Activated CD4-positive, alpha-beta T cell treated with anti-CD3 and anti-CD28 coated beads for 36 hours (primary cell): ENCODE measurements at regions not wholly inside any gene's neighbourhood (a gene's known extent, or its start where the extent isn't known, plus 50 kb on each side); places are given as distances from the start of the nearest gene placed in this dataset.

Source experiments
- ATAC-seq: fragments of 200-7000 bp; cut with Tn5 transposase; one replicate; pipeline ENCODE4 v1.10.0; 2021; ENCODE audit warnings: mild to moderate bottlenecking, moderate library complexity
- CTCF ChIA-PET: fragments of 350-600 bp; sonication (Branson Sonifier 250); formaldehyde crosslinking; loops from one replicate; lab custom pipeline; 2021; ENCODE audit warnings: antibody characterized with exemption; lab: Charles Lee
- POLR2A ChIA-PET: fragments of 350-600 bp; sonication (Branson Sonifier 250); formaldehyde crosslinking; loops from one replicate; lab custom pipeline; 2021; ENCODE audit warnings: antibody characterized with exemption, inconsistent platforms; lab: Charles Lee
- DNase-seq: peaks from one replicate; pipeline ENCODE4 v3.0.0-alpha.2; 2020
- H3K27ac Mint-ChIP-seq: one replicate; pipeline ENCODE4 v1.8.0; 2021; ENCODE audit warnings: mixed read lengths
- H3K27me3 Mint-ChIP-seq: one replicate; pipeline ENCODE4 v1.8.0; 2021; ENCODE audit warnings: mixed read lengths
- H3K36me3 Mint-ChIP-seq: one replicate; pipeline ENCODE4 v1.8.0; 2021; ENCODE audit warnings: low read depth, mixed read lengths
- H3K4me1 Mint-ChIP-seq: one replicate; pipeline ENCODE4 v1.8.0; 2021; ENCODE audit warnings: mixed read lengths
- H3K4me3 Mint-ChIP-seq: one replicate; pipeline ENCODE4 v1.8.0; 2021; ENCODE audit warnings: mild to moderate bottlenecking, moderate library complexity, mixed read lengths
- H3K9me3 Mint-ChIP-seq: one replicate; pipeline ENCODE4 v1.8.0; 2021; ENCODE audit warnings: low read depth, mixed read lengths
- intact Hi-C, 2 experiments: fragments of 100-400 bp; cut with DNase I in 1 of 2; cut with micrococcal nuclease in 1 of 2; formaldehyde crosslinking; loops; one replicate each; pipeline versions ENCODE4 v1.14.2 to v1.15.1; 2022 to 2024; cut with DNase I, micrococcal nuclease

GRCh38 chr5:86074297-86074696, 543.4 kb upstream of the COX7C start:
- no peaks in the 10 kb centered on the region for H3K4me1 Mint-ChIP-seq
- intact Hi-C loops, result no loop called here
- H3K27me3 Mint-ChIP-seq, result no peaks in the 10 kb centered on the region
- H3K4me3 Mint-ChIP-seq, result no peak overlapping the region
- H3K27ac Mint-ChIP-seq, result no peak overlapping the region
- ATAC-seq (no peak), DNase-seq (no peak)
- H3K36me3 Mint-ChIP-seq, result no peaks in the 10 kb centered on the region
- ChIA-PET POLR2A (no interaction called here), CTCF (no interaction called here)
- H3K9me3 Mint-ChIP-seq, result no peaks in the 10 kb centered on the region

GRCh38 chr5:86075139-86075538, 542.6 kb upstream of the COX7C start:
- CTCF ChIA-PET, result no interaction called here
- DNase-seq (no peak), ATAC-seq (no peak)
- POLR2A ChIA-PET, result no interaction called here
- H3K36me3 Mint-ChIP-seq, result no peaks in the 10 kb centered on the region
- H3K9me3 Mint-ChIP-seq, result no peaks in the 10 kb centered on the region
- H3K27ac Mint-ChIP-seq, result no peak overlapping the region
- no peak overlapping the region for H3K4me3 Mint-ChIP-seq
- no peaks in the 10 kb centered on the region for H3K27me3 Mint-ChIP-seq
- intact Hi-C loops, result no loop called here
- no peaks in the 10 kb centered on the region for H3K4me1 Mint-ChIP-seq

- DNase-seq (no peak), ATAC-seq (no peak)
- Mint-ChIP-seq H3K27me3 (no peaks in the 10 kb centered on the region), H3K36me3 (no peaks in the 10 kb centered on the region), H3K9me3 (no peaks in the 10 kb centered on the region), H3K4me3 (no peak overlapping the region), H3K27ac (no peak overlapping the region), H3K4me1 (no peaks in the 10 kb centered on the region)
- CTCF ChIA-PET, result no interaction called here
- POLR2A ChIA-PET, result no interaction called here
- intact Hi-C loops, result no loop called here
These were observed 522.6 kb upstream of the COX7C start for GRCh38 chr5:86095092-86095491.

- Mint-ChIP-seq H3K27ac (no peak overlapping the region), H3K36me3 (no peaks in the 10 kb centered on the region), H3K9me3 (no peaks in the 10 kb centered on the region), H3K4me3 (no peak overlapping the region), H3K27me3 (no peaks in the 10 kb centered on the region), H3K4me1 (no peaks in the 10 kb centered on the region)
- intact Hi-C loops, result no loop called here
- ChIA-PET POLR2A (no interaction called here), CTCF (no interaction called here)
- ATAC-seq (no peak), DNase-seq (no peak)
These were observed 515.8 kb upstream of the COX7C start for GRCh38 chr5:86101966-86102365.

DNA sequence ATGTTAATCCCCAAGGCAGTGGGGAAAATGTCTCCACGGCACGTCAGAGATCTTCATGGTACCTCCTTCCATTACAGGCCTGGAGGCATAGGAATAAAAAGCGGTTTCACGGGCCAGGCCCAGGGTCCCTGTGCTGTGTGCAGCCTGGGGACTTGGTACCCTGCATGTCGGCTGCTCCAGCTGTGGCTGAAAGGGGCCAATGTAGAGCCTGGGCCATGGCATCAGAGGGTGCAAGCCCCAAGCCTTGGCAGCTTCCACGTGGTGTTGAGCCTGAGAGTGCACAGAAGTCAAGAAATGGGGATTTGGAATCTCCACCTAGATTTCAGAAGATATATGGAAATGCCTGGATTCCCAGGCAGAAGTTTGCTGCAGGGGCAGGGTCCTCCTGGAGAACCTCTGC, 508.9 kb upstream of the COX7C start:
- no peaks in the 10 kb centered on the region for H3K4me1 Mint-ChIP-seq
- POLR2A ChIA-PET, result no interaction called here
- CTCF ChIA-PET, result no interaction called here
- no peak overlapping the region for H3K4me3 Mint-ChIP-seq
- DNase-seq (no peak), ATAC-seq (no peak)
- H3K9me3 Mint-ChIP-seq, result peaks cover 2% of the 10 kb centered on the region
- H3K27ac Mint-ChIP-seq, result no peak overlapping the region
- H3K27me3 Mint-ChIP-seq, result no peaks in the 10 kb centered on the region
- intact Hi-C loops, result no loop called here
- H3K36me3 Mint-ChIP-seq, result no peaks in the 10 kb centered on the region

GRCh38 chr5:86112249-86112648, 505.5 kb upstream of the COX7C start:
- H3K9me3 Mint-ChIP-seq, result peaks cover 2% of the 10 kb centered on the region
- ChIA-PET POLR2A (no interaction called here), CTCF (interaction anchor here (0.7 kb wide), 1 partner anchor 275 kb away, joined by 3 read pairs; no protein-coding TSS in a partner anchor)
- no peaks in the 10 kb centered on the region for H3K4me1 Mint-ChIP-seq
- intact Hi-C loops, result no loop called here
- no peak for DNase-seq
- H3K36me3 Mint-ChIP-seq, result no peaks in the 10 kb centered on the region
- no peak overlapping the region for H3K27ac Mint-ChIP-seq
- H3K27me3 Mint-ChIP-seq, result no peaks in the 10 kb centered on the region
- no peak overlapping the region for H3K4me3 Mint-ChIP-seq
- ATAC-seq, result no peak

DNA sequence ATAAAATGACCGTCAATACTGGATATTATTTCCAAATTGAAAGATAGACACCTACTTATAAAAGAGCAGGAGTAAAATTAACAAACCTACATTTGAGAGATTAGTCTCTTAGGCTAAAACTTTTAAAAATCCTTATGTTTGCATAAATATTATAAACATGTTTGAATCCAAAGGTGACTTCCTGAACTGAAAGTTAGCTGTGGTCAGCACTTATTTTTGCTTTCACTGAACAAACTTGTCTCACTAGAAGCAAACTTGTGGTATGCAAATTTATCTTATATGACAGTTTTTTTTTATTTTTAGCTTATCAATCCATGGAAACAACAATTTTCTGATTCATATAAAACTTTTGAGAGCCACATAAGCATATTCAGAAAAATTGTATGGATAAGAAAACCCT, 502.6 kb upstream of the COX7C start:
- ATAC-seq (no peak), DNase-seq (no peak)
- CTCF ChIA-PET, result no interaction called here
- H3K4me1 Mint-ChIP-seq, result no peaks in the 10 kb centered on the region
- H3K36me3 Mint-ChIP-seq, result no peaks in the 10 kb centered on the region
- H3K9me3 Mint-ChIP-seq, result peaks cover 2% of the 10 kb centered on the region
- POLR2A ChIA-PET, result no interaction called here
- H3K27me3 Mint-ChIP-seq, result no peaks in the 10 kb centered on the region
- H3K27ac Mint-ChIP-seq, result no peak overlapping the region
- intact Hi-C loops, result no loop called here
- no peak overlapping the region for H3K4me3 Mint-ChIP-seq

DNA sequence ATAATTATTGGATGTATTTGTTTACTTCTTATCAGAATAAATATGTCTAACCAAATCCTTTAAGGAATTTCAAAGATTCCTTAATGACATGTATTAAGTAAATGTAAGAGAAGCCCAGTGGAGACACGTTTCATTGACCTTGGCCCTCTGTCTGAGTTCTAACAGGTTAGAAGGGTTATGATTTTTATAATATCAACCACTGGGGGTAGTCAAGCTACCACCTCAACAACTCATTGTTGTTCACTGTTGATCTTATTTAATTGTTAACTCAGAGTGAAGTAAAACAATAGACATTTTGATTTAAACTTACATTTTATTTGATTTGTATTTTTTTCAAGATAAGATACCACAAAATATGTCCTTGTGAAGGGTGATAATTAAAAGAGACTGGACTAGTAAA, 499.2 kb upstream of the COX7C start:
- H3K4me3 Mint-ChIP-seq, result no peak overlapping the region
- H3K27ac Mint-ChIP-seq, result no peak overlapping the region
- H3K36me3 Mint-ChIP-seq, result no peaks in the 10 kb centered on the region
- no peak for DNase-seq
- ATAC-seq, result no peak
- no peaks in the 10 kb centered on the region for H3K27me3 Mint-ChIP-seq
- ChIA-PET CTCF (no interaction called here), POLR2A (no interaction called here)
- intact Hi-C loops, result no loop called here
- H3K4me1 Mint-ChIP-seq, result no peaks in the 10 kb centered on the region
- no peaks in the 10 kb centered on the region for H3K9me3 Mint-ChIP-seq

DNA sequence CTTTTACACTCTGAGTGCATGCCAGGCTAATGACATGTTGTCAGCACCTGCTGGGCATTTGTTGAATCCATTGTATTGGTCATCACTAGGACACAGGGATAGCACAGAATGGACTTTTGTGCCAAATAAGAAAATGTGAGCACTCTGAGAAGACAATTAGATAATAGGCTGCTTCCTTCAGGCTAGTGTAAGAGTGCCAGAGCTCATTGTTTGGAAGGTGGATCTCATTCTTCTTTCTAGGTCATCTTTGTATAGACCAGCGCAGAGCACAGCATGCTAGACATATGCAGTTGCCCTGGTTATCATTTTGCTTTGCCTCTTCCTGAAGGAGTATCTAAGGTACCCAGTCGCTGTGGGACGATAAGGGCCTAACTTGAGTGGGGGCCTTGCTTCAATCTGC, 493.4 kb upstream of the COX7C start:
- H3K9me3 Mint-ChIP-seq, result no peaks in the 10 kb centered on the region
- H3K36me3 Mint-ChIP-seq, result no peaks in the 10 kb centered on the region
- no peaks in the 10 kb centered on the region for H3K4me1 Mint-ChIP-seq
- ATAC-seq (no peak), DNase-seq (no peak)
- no peak overlapping the region for H3K27ac Mint-ChIP-seq
- no peak overlapping the region for H3K4me3 Mint-ChIP-seq
- ChIA-PET POLR2A (no interaction called here), CTCF (no interaction called here)
- intact Hi-C loops, result no loop called here
- H3K27me3 Mint-ChIP-seq, result no peaks in the 10 kb centered on the region

DNA sequence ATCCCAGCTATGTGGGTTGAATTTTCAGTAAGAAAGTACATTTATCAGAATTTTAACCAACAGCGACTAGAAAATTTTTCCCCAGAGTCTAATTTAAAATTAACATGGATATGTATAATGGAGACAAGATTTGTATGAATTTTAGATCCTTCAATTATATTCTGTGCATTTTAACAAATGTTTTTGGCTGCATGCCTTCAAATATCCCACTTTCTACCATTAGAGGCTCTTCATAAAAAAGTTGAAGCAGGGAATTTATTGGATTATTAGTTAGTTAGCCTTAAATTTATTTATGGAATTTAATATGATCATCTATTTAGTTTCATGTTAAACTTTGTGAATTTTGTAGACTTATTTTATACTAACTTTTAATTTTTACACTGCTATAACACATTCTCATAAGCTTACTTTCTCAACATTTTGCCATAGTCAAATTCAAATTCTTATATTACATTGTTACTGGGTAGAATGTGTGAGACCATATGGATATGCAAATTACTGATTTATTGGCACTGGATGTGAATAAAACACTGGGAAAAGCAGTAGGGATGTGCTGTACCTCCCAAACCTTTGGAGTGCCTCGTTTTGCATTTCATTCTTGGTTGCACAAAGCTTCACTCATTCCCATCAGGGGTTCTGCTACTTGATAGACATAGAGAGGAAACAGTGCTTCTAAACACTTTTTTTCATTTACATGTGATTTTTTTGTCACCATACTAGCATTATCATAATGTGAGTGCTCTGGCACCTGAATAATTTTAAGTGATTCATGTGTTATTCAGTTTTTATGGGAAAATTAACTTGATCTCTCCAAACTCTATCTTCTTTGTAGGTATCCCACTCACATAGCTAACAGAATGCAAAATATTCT, 491.8 kb upstream of the COX7C start:
- no peaks in the 10 kb centered on the region for H3K36me3 Mint-ChIP-seq
- DNase-seq, result no peak
- ATAC-seq, result no peak
- H3K9me3 Mint-ChIP-seq, result no peaks in the 10 kb centered on the region
- no peaks in the 10 kb centered on the region for H3K27me3 Mint-ChIP-seq
- ChIA-PET POLR2A (no interaction called here), CTCF (no interaction called here)
- no peak overlapping the region for H3K4me3 Mint-ChIP-seq
- H3K27ac Mint-ChIP-seq, result no peak overlapping the region
- intact Hi-C loops, result no loop called here
- H3K4me1 Mint-ChIP-seq, result no peaks in the 10 kb centered on the region

DNA sequence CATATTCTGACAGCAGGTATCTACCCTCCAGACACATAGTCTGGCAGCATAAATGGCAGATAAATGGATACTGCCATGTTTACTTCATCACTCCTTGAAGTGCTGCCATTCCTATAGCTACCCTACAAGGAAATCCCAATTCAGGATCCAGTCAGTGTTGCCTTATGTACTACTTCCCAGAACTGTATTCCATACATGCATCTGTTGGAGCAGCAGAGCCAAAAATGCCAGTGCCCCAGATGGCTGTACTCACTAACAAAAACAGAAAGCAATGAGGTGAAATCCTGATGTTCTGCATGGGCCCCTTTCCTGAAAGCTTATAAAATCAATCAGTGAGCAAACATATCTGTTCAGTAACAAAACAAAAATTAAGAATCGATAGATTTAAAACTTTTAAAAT, 490.0 kb upstream of the COX7C start:
- POLR2A ChIA-PET, result no interaction called here
- H3K36me3 Mint-ChIP-seq, result no peaks in the 10 kb centered on the region

GRCh38 chr5:86129009-86129408, 488.7 kb upstream of the COX7C start:
- CTCF ChIA-PET, result no interaction called here
- no peaks in the 10 kb centered on the region for H3K27me3 Mint-ChIP-seq
- H3K27ac Mint-ChIP-seq, result no peak overlapping the region
- intact Hi-C loops, result no loop called here
- DNase-seq (no peak), ATAC-seq (no peak)
- no peak overlapping the region for H3K4me3 Mint-ChIP-seq
- H3K9me3 Mint-ChIP-seq, result no peaks in the 10 kb centered on the region
- POLR2A ChIA-PET, result no interaction called here
- H3K36me3 Mint-ChIP-seq, result no peaks in the 10 kb centered on the region
- no peaks in the 10 kb centered on the region for H3K4me1 Mint-ChIP-seq

More for the DNA sequence above, 490.0 kb upstream of the COX7C start:
- CTCF ChIA-PET, result no interaction called here
- Mint-ChIP-seq H3K4me3 (no peak overlapping the region), H3K9me3 (no peaks in the 10 kb centered on the region), H3K27me3 (no peaks in the 10 kb centered on the region), H3K27ac (no peak overlapping the region), H3K4me1 (no peaks in the 10 kb centered on the region)
- intact Hi-C loops, result no loop called here
- DNase-seq, result no peak
- ATAC-seq, result no peak
